GM18520 (cell line): ENCODE measurements at regions not wholly inside any gene's neighbourhood (a gene's known extent, or its start where the extent isn't known, plus 50 kb on each side); places are given as distances from the start of the nearest gene placed in this dataset.
A peak's percentile ranks its signal among the peaks of the same experiment; 100 is the strongest.
"Not testable (repeated sequence)": the region's sequence is repeated elsewhere in the genome, so short reads cannot be mapped to it uniquely, and the experiment has no call there.

ENCODE experiments used
- ATAC-seq: cut with Tn5 transposase; IDR thresholded peaks from one replicate; pipeline ENCODE4 v1.9.1; 2021; ENCODE audit not compliant: unreplicated experiment

DNA sequence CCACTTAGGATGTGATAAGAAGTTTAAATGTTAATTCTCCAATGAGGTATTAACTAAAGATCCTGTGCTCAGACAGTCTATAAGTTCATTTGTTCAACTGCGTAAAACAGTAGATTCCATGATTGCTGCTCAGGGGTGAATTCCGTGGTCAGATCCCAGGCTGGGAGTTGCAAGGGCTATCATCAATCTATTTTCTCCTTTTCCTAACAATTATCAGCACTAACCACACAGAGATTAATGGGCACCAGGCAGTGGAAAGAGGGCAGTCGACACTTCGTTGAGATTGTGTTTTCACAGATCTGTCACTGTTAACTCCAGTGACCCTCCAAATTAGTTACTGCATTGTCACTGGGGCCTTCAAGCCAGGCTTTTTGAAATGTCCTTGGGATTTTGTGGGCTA, 154.1 kb upstream of the SPRED2 start:
- ATAC-seq: no peak

DNA sequence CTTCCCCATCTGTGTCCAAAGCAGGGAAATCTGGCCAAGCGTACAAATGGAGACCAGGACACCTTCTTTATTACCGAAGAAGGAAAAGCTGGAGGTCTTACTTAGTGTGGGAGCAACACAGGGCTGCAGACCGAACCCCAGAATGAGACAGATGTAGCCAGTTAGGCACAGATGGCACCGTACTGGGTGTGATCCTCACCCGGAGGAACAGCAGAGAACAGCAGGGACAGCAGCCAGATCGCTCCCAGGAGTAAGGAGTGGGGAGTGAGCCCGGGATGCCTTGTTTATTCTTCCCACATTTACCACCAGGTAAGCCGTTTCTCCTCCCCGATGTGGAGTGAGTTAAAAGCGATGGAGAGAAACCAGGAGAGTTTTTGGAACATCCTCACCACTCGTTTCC, 150.7 kb upstream of the SPRED2 start:
- ATAC-seq: no peak

DNA sequence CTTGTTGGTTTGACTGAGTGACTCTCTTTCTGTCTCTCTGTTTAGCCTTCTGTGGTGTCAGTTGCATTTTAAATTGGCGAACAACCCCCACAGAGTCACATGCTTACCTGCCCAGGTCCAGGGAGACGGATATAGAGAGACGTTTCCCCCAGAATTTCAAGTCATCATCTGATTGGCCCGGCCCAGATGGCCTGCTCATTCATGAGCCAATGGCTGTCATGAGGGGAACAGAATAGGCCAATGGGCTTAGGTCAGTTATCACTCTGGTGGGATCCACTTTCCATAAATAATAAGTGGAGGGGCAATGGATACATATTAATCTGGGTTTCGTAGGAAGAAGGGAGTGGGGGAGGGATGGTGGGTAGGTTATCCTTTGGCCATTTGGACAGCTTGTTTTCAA, 150.0 kb upstream of the SPRED2 start:
- no peak for ATAC-seq

DNA sequence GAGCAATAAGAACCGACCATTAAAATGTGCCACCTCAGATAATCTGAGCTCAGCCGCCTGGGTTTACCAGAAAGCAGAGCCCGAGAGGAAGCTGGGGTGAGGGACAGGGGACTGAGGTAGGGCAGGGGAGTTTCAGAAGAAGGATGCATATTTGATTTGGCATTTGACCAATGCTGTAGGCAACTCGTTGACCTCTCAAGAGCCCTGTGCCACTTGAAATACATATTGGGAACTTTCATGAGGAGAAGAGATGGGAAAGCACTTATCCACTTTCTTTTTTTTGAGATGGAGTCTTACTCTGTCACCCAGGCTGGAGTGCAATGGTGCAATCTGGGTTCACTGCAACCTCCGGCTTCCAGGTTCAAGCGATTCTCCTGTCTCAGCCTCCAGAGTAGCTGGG, 148.4 kb upstream of the SPRED2 start:
- no peak for ATAC-seq

DNA sequence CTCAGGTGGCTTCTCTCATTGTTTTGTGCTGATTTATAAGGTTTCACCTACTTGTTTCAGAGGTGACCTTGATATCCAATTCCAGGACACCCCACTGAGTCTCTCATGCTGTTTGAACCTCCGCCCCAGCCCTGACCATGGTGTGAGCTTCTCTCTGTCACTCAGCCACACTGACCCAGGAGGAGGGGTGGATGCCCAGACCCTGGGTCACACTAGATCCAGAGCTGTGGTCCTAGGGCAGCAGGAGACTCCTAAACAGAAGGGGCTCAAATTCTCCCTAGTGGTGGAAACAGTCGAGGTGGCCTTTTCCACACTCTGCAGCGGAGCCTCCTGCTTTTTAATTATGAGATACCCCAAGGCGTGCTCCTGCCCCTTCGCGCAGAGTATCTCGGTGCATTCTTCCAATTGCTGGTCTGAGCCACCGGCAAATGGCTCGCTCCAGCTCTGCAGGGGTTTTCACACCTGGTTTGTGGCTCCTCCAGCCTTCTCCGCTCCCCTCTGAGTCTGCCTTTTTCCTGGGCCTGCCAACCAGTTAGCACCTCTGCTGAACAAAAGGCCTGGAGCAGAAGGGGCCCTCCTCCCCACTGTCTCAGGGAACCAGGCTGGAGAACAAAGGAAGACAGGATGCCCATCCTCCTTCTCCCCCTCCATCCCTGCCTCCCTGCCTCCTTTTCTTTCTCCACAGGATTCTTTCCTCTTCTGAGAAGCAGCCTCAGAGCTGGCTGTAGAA, 147.3 kb upstream of the SPRED2 start:
- no peak for ATAC-seq

DNA sequence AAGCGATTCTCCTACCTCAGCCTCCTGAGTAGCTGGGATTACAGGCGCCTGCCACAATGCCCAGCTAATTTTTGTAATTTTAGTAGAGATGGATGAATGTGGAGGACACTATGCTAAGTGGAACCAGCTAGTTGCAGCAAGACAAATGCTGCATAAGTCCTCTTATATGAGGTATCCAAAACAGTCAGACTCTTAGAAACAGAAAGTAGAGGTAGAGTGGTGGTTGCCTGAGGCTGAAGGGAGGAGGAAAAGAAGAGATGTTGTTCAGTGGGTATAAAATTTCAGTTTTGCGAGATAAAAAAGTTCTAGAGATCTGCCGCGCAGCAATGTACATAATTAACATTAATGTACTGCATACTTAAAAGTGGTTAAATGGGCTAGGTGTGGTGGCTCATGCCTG, 145.3 kb upstream of the SPRED2 start:
- no peak for ATAC-seq

DNA sequence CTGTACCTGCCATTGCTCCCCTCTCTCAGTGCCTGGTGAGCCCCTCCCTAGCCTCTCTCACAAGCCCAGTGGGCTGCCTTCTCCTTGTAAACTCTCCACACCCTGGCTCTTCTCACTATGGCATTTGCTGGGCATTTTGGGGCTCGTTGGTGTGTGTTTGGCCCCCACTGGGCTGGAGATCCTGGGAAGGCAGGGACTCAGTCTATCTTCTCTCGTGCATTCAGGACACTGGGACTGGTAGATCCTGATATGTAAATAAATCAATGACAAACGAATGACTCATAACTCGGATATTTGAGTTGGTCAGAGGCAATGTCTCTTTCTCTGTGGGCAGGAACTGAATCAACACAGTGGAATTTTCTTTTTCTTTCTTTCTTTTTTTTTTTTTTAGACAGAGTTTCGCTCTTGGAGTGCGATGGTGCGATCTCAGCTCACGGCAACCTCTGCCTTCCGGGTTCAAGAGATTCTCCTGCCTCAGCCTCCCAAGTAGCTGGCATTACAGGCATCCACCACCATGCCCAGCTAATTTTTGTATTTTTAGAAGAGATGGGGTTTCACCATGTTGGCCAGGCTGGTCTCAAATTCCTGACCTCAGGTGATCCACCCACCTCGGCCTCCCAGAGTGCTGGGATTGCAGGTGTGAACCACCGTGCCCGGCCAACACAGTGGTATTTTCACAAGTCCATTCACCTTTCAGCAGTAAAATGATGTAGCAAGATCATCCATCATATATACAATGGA, 144.6 kb upstream of the SPRED2 start:
- ATAC-seq: no peak

DNA sequence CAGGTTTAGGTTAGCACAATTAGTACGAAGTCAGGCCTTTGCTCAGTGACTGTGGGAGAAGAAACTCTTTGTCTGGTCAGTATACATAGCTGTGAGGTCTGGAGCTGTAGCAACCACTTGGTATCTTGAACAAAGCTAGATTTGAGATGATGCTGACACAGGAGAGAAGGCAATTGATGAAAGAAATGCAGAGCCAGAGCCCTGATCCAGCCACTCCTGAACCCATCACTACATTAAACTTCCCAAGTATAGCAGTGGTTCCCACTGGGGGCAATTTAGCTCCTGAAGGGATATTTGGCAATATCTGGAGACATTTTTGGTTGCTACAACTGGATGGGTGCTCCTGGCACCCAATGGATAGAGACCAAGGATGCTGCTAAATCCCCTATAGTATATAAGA, 143.9 kb upstream of the SPRED2 start:
- no peak for ATAC-seq

DNA sequence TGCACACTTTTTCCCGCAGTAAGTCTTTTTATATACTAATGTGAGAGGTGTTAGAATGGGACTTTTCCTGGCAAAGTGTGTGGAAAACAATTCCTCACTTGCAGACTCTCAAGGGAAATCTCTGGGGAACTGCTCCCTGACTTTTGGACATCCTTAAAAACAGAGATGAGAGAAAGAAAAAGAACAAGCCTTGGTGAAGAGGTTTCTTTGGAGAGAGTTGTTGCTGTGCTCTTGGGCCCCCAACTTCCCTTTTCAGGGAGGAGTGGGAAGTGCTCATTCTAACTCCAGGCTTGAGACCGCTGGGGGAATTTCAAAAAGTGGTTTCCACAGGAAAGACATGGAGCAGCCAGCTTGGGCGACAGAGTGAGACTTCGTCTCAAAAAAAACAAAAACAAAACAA, 142.6 kb upstream of the SPRED2 start:
- no peak for ATAC-seq

DNA sequence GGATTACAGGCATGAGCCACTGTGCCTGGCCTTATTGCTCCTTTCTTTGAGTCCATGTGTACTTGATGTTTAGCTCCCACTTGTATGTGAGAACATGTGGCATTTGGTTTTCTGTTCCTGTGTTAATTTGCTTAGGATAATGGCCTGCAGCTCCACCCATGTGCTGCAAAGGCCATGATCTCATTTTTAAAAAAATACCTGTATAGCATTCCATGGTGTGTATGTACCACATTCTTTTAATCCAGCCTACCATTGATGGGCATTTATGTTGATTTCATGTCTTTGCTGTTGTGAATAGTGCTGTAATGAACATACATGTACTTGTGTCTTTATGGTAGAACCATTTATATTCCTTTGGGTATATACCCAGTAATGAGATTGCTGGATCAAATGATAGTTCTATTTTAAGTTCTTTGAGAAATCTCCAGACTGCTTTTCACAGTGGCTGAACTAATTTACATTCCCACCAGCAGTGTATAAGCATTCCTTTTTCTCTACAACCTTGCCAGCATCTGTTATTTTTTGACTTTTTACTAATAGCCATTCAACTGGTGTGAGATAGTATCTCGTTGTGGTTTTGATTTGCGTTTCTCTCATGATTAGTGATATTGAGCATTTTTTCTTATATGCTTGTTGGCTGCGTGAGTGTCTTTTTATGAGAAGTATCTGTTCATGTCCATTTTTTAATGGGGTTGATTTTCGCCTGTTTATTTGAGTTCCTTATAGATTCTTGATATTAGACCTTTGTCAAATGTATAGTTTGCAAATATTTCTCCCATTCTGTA, 136.4 kb upstream of the SPRED2 start:
- ATAC-seq: not testable (repeated sequence)

DNA sequence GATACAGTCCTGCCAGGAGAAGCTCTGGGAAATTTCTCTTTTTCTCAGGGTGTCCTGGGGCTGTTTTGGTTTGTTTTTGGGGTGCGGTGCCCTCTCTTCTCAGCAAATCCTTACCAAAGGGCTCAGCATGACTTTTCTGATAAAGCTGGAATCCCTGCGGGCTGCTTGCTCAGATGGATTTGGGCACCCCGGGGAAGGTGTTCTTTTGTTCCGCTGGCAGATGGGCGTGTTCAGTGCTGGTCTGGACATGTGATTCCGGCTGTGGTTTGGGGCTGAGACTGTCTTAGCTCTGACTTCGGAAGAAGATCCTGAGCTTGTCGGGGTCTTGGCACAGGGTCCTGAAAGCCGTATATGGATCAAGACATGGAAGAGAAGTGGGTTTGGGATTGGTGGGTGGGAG, 134.2 kb upstream of the SPRED2 start:
- ATAC-seq: no peak

DNA sequence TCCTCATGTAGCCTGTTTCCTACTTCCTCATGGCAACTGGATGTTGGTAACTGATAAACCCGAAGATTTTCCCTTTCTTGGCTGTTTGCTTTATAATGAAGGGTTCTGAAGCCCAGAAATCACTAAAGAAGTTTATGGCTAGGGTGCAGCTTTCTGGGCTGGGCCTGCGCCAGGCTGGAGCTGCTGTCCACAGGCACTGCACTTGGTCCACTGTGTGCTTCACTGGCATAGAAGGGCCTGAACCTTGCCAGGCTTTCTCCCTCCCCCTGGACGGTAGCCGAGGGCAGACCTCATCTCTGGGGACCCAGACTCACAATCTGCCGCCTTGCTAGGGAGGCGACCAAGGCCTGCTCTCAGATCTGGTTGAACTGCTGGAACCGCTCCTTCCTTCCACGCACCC, 133.3 kb upstream of the SPRED2 start:
- ATAC-seq: no peak

DNA sequence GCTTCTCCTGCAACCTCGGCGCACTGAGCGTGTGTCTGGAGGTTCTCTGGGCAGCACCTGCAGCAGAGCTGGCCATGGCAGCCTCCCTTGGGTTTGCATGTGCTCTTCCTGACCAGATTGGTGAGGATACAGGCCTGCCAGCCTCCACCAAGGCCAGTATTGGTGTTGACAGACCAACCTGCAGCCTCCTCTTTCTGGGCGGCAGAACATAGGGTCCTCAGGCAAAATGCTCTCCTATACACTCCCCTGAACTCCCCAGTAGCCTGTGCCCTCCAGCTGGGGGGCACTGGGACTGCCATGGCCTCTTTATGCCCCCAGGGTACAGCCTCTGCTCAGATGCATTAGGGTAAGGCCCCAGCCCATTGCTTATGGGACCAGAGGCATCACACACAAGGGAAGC, 131.9 kb upstream of the SPRED2 start:
- ATAC-seq: no peak

DNA sequence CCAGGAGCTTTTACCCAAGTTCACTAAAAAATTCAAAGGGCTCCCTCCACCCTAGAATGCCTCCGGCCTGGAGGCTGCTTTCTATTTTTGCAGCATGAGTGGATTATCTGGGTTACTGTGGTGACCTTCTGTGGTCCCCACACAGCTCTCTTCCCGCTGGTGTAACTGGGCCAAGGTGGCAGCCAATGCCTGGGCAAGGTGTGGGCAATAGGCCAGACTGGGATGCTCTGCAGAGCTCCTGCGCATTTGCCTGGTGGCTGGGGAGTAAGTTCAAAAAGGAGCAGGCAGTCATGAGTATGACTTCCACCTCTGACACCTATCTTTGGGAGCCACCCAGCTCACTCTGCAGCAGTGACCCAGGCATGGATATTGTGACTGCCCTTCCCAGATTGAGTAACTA, 130.5 kb upstream of the SPRED2 start:
- ATAC-seq: no peak

DNA sequence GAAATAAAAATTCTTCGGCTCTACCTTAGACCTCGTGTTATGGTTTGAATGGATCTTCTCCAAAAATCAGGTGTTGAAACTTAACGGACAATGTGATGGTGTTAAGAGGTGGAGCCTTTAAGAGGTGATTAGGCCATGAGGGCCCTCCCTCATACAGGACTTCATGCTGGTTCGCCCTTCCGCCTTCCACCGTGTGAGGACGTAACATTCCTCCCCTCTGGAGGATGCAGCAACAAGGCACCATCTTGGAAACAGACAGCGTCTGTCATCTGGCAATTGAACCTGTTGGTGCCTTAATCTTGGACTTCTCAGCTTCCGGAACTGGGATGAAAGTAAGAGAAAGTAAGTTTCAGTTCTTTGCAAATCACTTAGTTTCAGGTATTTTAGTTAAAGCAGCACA, 126.3 kb upstream of the SPRED2 start:
- ATAC-seq: no peak

DNA sequence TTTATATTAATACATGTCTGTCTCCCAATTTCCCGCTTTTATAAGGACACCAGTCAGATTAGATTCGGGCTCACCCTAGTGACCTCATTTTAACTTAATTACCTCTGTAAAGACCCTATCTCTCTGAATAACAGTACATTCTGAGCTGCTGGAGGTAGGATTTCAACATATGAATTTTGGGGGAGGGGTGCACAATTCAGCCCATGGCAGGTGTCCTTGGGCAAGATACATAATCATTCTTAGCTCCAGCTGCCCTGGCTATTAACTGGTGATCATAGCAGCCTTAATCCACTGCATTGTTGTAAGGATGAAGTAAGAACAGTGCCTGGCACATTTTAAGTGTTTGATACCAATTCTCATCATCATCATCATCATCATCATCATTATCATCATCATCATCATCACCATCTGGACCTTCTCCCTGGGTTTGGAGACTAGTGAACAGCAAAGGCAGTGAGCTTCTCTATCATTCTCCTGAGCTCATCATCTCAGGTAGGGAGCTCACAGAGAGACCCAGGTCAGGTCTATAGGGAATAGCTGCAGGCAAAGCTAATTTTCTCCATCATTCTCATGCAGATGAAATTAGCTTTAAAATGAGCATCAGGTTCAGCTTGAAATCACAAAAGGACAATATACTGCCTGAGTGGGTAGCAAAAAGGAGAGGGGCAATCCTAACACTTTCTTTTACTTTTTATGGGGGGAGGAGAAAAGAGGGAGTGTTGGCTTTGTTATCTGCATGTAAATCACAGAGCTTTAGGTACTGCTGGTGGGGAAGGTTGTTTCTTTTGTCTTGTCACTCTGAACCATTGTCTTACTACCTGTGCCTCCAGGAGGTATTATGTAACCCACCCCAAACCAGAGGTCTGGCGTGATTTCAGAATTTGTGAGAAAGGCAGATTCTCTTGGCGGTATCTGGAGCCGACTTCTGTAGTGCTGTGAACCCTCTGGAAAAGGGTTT, 125.5 kb upstream of the SPRED2 start:
- no peak for ATAC-seq

DNA sequence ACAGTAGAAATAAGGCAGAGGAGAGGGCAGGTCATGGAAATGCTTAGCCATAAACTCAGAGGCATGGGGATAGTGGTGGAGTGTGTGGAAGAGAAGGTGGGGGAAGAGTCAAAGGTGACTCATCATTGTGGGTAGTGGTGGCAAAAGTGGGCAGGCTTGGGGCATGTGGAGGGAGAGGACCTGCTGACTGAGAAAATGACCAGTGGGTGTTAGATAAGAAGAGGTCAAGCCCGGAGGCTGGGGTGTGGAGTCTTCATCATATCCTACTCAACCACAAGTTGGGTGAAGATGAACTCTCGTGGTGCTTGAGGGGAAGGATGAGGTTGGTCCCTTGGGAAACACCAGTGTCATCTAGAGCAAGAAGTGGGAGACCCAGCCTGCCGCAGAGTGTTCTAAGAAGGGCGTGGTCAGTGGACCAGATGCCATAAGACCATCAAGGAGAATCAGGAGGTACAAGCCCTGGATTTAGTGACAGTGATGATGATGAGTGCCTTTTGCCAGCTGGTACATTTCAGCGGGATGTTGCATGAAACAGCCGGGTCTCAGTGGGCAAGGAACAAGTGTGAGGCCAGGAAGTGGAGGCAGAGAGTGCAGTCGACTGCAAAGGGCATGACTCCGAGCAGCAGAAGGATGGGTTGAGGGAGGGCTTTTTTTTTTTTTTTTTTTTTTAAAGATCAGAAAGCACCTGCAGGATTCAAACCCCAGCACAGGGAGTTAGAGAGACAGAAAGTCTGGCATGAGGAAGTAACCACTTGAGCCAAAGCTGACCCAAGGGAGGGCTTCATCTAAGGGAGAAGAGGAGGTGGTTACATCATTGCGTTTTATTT, 122.6 kb upstream of the SPRED2 start:
- peak; percentile 80 for ATAC-seq

DNA sequence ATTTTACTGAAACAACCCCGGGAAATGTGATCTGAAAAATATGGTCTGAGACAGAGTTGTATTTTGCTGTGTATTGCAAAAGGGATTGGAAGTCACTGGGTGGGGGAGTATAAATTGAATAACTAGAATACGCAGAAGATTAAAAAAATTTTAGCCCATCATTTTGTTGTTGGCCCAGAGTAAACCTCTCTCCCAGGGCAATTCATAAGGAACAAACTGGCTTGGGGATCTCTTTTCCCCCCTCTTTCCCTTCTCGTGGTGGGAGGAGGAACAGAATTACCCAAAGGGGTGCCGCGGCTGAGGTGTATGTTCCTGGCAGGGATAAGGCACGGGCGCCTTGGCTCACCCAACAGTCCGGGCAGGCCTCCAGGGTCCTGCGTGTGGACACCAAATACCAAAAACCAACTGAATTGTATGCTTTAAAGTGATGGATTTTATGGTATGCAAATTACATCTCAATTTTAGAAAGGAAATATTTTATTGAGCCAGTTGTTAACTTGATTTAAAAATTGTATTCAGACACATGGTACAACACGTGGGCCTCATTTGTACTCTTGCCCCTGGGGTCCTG, 121.2 kb upstream of the SPRED2 start:
- no peak for ATAC-seq

DNA sequence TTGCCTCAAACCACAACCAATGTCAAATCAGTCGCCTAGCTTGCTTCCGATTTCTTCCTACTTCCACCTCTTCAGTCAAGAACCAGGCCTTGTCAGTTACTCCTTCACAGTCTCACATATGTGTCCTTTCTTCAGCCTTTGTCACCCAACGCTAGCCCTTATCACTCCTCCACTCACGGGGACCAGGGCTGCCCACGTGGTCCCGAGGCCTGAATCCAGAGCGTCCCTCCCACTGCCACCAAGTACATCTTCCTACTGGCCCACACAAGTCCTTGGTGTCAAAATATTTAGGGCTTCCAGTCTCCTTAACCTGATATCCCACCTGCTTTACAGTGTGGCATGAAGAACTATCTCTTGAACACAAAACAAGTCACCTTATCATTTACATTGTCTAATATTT, 119.1 kb upstream of the SPRED2 start:
- no peak for ATAC-seq

DNA sequence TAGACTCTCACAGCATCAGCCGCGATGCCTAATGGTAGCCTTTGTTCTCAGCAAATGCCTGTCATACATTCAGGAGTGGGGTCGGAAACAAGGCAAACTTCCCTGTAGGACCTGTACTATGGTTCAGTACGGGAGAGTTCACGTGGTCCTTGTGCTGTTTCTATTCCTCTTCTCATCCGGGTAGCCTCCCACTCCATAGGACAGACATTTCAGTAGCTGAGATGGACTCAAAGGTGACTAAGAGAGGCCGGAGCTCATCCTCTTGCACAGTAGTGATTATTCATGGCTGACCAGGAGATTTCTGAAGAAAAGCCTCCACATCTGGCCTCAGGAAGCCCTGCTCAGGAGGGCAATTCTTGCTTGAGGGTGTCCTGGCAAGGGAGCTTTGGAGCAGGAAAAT, 117.8 kb upstream of the SPRED2 start:
- no peak for ATAC-seq
